Esophagus (tissue), 2 donors: ENCODE measurements at regions not wholly inside any gene's neighbourhood (a gene's known extent, or its start where the extent isn't known, plus 50 kb on each side); places are given as distances from the start of the nearest gene placed in this dataset.

Experiments used
- H3K27ac ChIP-seq, 2 donors: one replicate each; pipeline ENCODE4 v1.5.1; 2013; ENCODE audit warnings: low read depth in 2 of 2, mild to moderate bottlenecking in 2 of 2, inconsistent platforms in 1 of 2, low read length in 1 of 2, moderate library complexity in 1 of 2
- H3K27me3 ChIP-seq, 2 donors: one replicate each; pipeline ENCODE4 v1.6.1; 2013; ENCODE audit warnings: low read length in 2 of 2, control low read depth in 1 of 2, mild to moderate bottlenecking in 1 of 2; ENCODE audit not compliant: insufficient read depth in 2 of 2, control insufficient read depth in 1 of 2
- H3K36me3 ChIP-seq, 2 donors: one replicate each; pipeline ENCODE4 v1.6.1; 2013; ENCODE audit warnings: low read length in 1 of 2; ENCODE audit not compliant: control insufficient read depth in 2 of 2, insufficient read depth in 2 of 2
- H3K4me1 ChIP-seq, 2 donors: one replicate each; pipeline ENCODE4 v1.6.1; 2013; ENCODE audit warnings: low read length in 1 of 2; ENCODE audit not compliant: control insufficient read depth in 2 of 2, insufficient read depth in 2 of 2
- H3K4me3 ChIP-seq, 2 donors: one replicate each; pipeline ENCODE4 v1.5.1; 2013; ENCODE audit warnings: low read length in 2 of 2, mild to moderate bottlenecking in 2 of 2, low read depth in 1 of 2, moderate library complexity in 1 of 2
- H3K9me3 ChIP-seq, 2 donors: one replicate each; pipeline ENCODE4 v1.6.1; 2013; ENCODE audit warnings: mild to moderate bottlenecking in 2 of 2, low read depth in 1 of 2, low read length in 1 of 2, moderate library complexity in 1 of 2; ENCODE audit not compliant: control insufficient read depth in 2 of 2, insufficient read depth in 1 of 2
- WGBS, 2 donors: extraction: QIAGEN DNeasy Blood & Tissue Kit; methylation state at CpG; one replicate each; pipeline ENCODE4 v1.1.7; 2013; 5-methylcytosine and 5-hydroxymethylcytosine counted together
- donor health status: healthy with polysubstance abuse.
- donor health status: Bipolar disorder and iron deficiency.

- H3K27ac ChIP-seq = no peak overlapping the region
- H3K27me3 ChIP-seq = no peaks in the 10 kb centered on the region
- H3K36me3 ChIP-seq = no peaks in the 10 kb centered on the region
- H3K9me3 ChIP-seq = no peaks in the 10 kb centered on the region
- no peak overlapping the region for H3K4me3 ChIP-seq
- 20% methylated on average over 1 of the region's 1 CpG; no CpG with 5 or more reads in 1 of the 2 donors for WGBS, 2 donors
- no peaks in the 10 kb centered on the region for H3K4me1 ChIP-seq
Measured at GRCh38 chrY:7458301-7459078, 546.9 kb upstream of the AMELY start.

- Histone ChIP-seq H3K4me1 (no peaks in the 10 kb centered on the region), H3K4me3 (no peak overlapping the region), H3K27ac (no peak overlapping the region), H3K27me3 (no peaks in the 10 kb centered on the region), H3K36me3 (no peaks in the 10 kb centered on the region), H3K9me3 (no peaks in the 10 kb centered on the region)
- 67 to 79% methylated on average over 4 of the region's 4 CpGs for WGBS, 2 donors
Measured at GRCh38 chrY:7457286-7458015, 545.9 kb upstream of the AMELY start.

- WGBS, 2 donors = 59 to 68% methylated on average over 4 of the region's 4 CpGs
- Histone ChIP-seq H3K36me3 (no peaks in the 10 kb centered on the region), H3K4me1 (no peaks in the 10 kb centered on the region), H3K9me3 (no peaks in the 10 kb centered on the region), H3K27me3 (no peaks in the 10 kb centered on the region), H3K27ac (no peak overlapping the region), H3K4me3 (no peak overlapping the region)
Measured at GRCh38 chrY:7455626-7456025, 544.1 kb upstream of the AMELY start.

GRCh38 chrY:7453336-7453735, 541.8 kb upstream of the AMELY start:
- Histone ChIP-seq H3K27ac (no peak overlapping the region), H3K36me3 (no peaks in the 10 kb centered on the region), H3K9me3 (no peaks in the 10 kb centered on the region), H3K4me3 (no peak overlapping the region), H3K4me1 (no peaks in the 10 kb centered on the region), H3K27me3 (no peaks in the 10 kb centered on the region)
- WGBS, 2 donors = 68 to 80% methylated on average over 1 to 5 of the region's 5 CpGs

- no peaks in the 10 kb centered on the region for H3K27me3 ChIP-seq
- 55 to 81% methylated on average over 5 to 9 of the region's 9 CpGs for WGBS, 2 donors
- no peak overlapping the region for H3K4me3 ChIP-seq
- no peaks in the 10 kb centered on the region for H3K9me3 ChIP-seq
- no peaks in the 10 kb centered on the region for H3K36me3 ChIP-seq
- no peak overlapping the region for H3K27ac ChIP-seq
- H3K4me1 ChIP-seq = no peaks in the 10 kb centered on the region
Measured at GRCh38 chrY:7452246-7452645, 540.7 kb upstream of the AMELY start.

GRCh38 chrY:7449860-7450259, 538.3 kb upstream of the AMELY start:
- WGBS, 2 donors = 47 to 61% methylated on average over 2 of the region's 2 CpGs
- Histone ChIP-seq H3K9me3 (no peaks in the 10 kb centered on the region), H3K4me3 (no peak overlapping the region), H3K36me3 (no peaks in the 10 kb centered on the region), H3K27ac (no peak overlapping the region), H3K27me3 (no peaks in the 10 kb centered on the region), H3K4me1 (no peaks in the 10 kb centered on the region)

GRCh38 chrY:7448687-7449086, 537.1 kb upstream of the AMELY start:
- Histone ChIP-seq H3K27me3 (no peaks in the 10 kb centered on the region), H3K4me3 (no peak overlapping the region), H3K9me3 (no peaks in the 10 kb centered on the region), H3K4me1 (no peaks in the 10 kb centered on the region), H3K36me3 (no peaks in the 10 kb centered on the region), H3K27ac (no peak overlapping the region)
- WGBS, 2 donors = 44 to 82% methylated on average over 3 of the region's 3 CpGs

- Histone ChIP-seq H3K27me3 (no peaks in the 10 kb centered on the region), H3K36me3 (no peaks in the 10 kb centered on the region), H3K27ac (no peak overlapping the region), H3K4me3 (no peak overlapping the region), H3K4me1 (no peaks in the 10 kb centered on the region), H3K9me3 (no peaks in the 10 kb centered on the region)
- 52 to 74% methylated on average over 5 to 8 of the region's 8 CpGs for WGBS, 2 donors
Measured at GRCh38 chrY:7447881-7448516, 536.4 kb upstream of the AMELY start.

- 38 to 64% methylated on average over 2 to 3 of the region's 3 CpGs for WGBS, 2 donors
- no peak overlapping the region for H3K4me3 ChIP-seq
- no peaks in the 10 kb centered on the region for H3K4me1 ChIP-seq
- no peaks in the 10 kb centered on the region for H3K27me3 ChIP-seq
- H3K27ac ChIP-seq = no peak overlapping the region
- H3K9me3 ChIP-seq = no peaks in the 10 kb centered on the region
- no peaks in the 10 kb centered on the region for H3K36me3 ChIP-seq
Measured at GRCh38 chrY:7444141-7444540, 532.6 kb upstream of the AMELY start.
